Cerebellar cortex (tissue), 1 donor: ENCODE measurements at regions not wholly inside any gene's neighbourhood (a gene's known extent, or its start where the extent isn't known, plus 50 kb on each side); places are given as distances from the start of the nearest gene placed in this dataset.
A peak's percentile ranks its signal among the peaks of the same experiment; 100 is the strongest.

Source experiments
- DNase-seq: peaks from one replicate; pipeline ENCODE4 v3.0.0-alpha.2; 2015; ENCODE audit warnings: low spot score

- no peak for DNase-seq
Observed at GRCh38 chr13:111394211-111394922, 73.9 kb downstream of the TEX29 start.

- no peak for DNase-seq
Observed at GRCh38 chr13:111395511-111396393, 75.3 kb downstream of the TEX29 start.

- DNase-seq, result no peak
Observed at GRCh38 chr13:111396457-111396856, 76.0 kb downstream of the TEX29 start.

GRCh38 chr13:111397202-111397880 lies 76.9 kb downstream of the TEX29 start:
- DNase-seq, result no peak

- DNase-seq, result no peak
Observed at GRCh38 chr13:111398196-111398595, 77.8 kb downstream of the TEX29 start.

GRCh38 chr13:111398715-111399299 lies 78.4 kb downstream of the TEX29 start:
- no peak for DNase-seq

GRCh38 chr13:111399334-111399733 lies 78.9 kb downstream of the TEX29 start:
- DNase-seq, result no peak

GRCh38 chr13:111399776-111400538 lies 79.5 kb downstream of the TEX29 start:
- DNase-seq, result no peak

- DNase-seq, result no peak
Observed at GRCh38 chr13:111401151-111401550, 80.7 kb downstream of the TEX29 start.

- DNase-seq, result no peak
Observed at GRCh38 chr13:111401755-111402154, 81.3 kb downstream of the TEX29 start.

GRCh38 chr13:111402441-111402840 lies 82.0 kb downstream of the TEX29 start:
- no peak for DNase-seq

GRCh38 chr13:111403266-111403665 lies 82.8 kb downstream of the TEX29 start:
- no peak for DNase-seq

- no peak for DNase-seq
Observed at GRCh38 chr13:111404746-111405145, 84.3 kb downstream of the TEX29 start.

- DNase-seq, result no peak
Observed at GRCh38 chr13:111406636-111407035, 86.2 kb downstream of the TEX29 start.

- no peak for DNase-seq
Observed at GRCh38 chr13:111407381-111408131, 87.1 kb downstream of the TEX29 start.

GRCh38 chr13:111409413-111409812 lies 89.0 kb downstream of the TEX29 start:
- DNase-seq, result no peak

GRCh38 chr13:111410232-111411021 lies 90.0 kb downstream of the TEX29 start:
- DNase-seq, result no peak

GRCh38 chr13:111411151-111411858 lies 90.9 kb downstream of the TEX29 start:
- DNase-seq, result peak; percentile 8

GRCh38 chr13:111411919-111412650 lies 91.6 kb downstream of the TEX29 start:
- DNase-seq, result no peak
